Esophagus squamous epithelium (tissue), 5 donors: ENCODE measurements at regions not wholly inside any gene's neighbourhood (a gene's known extent, or its start where the extent isn't known, plus 50 kb on each side); places are given as distances from the start of the nearest gene placed in this dataset.

Source experiments
- DNase-seq: peaks from one replicate; lab custom pipeline; 2025; lab: John Stamatoyannopoulos, UW
- H3K27ac ChIP-seq, 4 donors: fragments of 200-600 bp; sonication (generic); one replicate each; pipeline ENCODE4 v1.5.1; 2016 to 2019; ENCODE audit warnings: mild to moderate bottlenecking in 1 of 4
- H3K27me3 ChIP-seq, 4 donors: fragments of 200-600 bp; sonication (generic); 1 replicate in 3 of 4; 2 replicates in 1 of 4; pipeline versions ENCODE4 v1.5.1 to v1.6.0; 2017 to 2021; ENCODE audit warnings: antibody characterized with exemption in 1 of 4
- H3K36me3 ChIP-seq, 3 donors: fragments of 200-600 bp; sonication (generic); one replicate each; pipeline ENCODE4 v1.5.1; 2016 to 2019
- H3K4me1 ChIP-seq, 3 donors: fragments of 200-600 bp; sonication (generic); one replicate each; pipeline ENCODE4 v1.5.1; 2017 to 2019
- H3K4me3 ChIP-seq, 4 donors: fragments of 200-600 bp; sonication (generic); 1 replicate in 3 of 4; 2 replicates in 1 of 4; pipeline ENCODE4 v1.5.1; 2016 to 2019; ENCODE audit warnings: mild to moderate bottlenecking in 2 of 4, moderate library complexity in 1 of 4
- H3K9me3 ChIP-seq, 3 donors: fragments of 200-600 bp; sonication (generic); one replicate each; pipeline ENCODE4 v1.5.1; 2016 to 2019
- CTCF ChIP-seq, 6 experiments: fragments of 450-650 bp in 4 of 6; fragments of 200-600 bp in 2 of 6; sonication (generic) in 2 of 6; IDR thresholded peaks; one replicate each; pipeline ENCODE4 v1.5.1; 2016 to 2019; ENCODE audit warnings: antibody characterized with exemption in 6 of 6, mild to moderate bottlenecking in 4 of 6, moderate library complexity in 4 of 6
- POLR2A ChIP-seq, 4 donors: fragments of 450-650 bp; IDR thresholded peaks; one replicate each; pipeline ENCODE4 v1.6.1; 2017; ENCODE audit warnings: antibody characterized with exemption in 4 of 4, mild to moderate bottlenecking in 4 of 4, moderate library complexity in 3 of 4
- WGBS, 2 donors: methylation state at CpG; one replicate each; pipeline ENCODE4 v1.1.5; 2018; 5-methylcytosine and 5-hydroxymethylcytosine counted together
- intact Hi-C: fragments of 100-400 bp; cut with DNase I; formaldehyde crosslinking; loops from one replicate; pipeline ENCODE4 v1.15.0; 2022
- donor health status: DM: yes; HTN: yes; CAD: no.

- H3K36me3 ChIP-seq: no peaks in the 10 kb centered on the region
- WGBS, 2 donors: 82 to 89% methylated on average over 5 of the region's 5 CpGs
- intact Hi-C loops: no loop called here
- no peaks in the 10 kb centered on the region for H3K27me3 ChIP-seq
- no peak for TF ChIP-seq CTCF (IDR thresholded peaks at IDR 0.05)
- no peaks in the 10 kb centered on the region for H3K9me3 ChIP-seq
- H3K27ac ChIP-seq: no peak overlapping the region
- no peak for DNase-seq
- H3K4me1 ChIP-seq: no peaks in the 10 kb centered on the region
- no peak overlapping the region for H3K4me3 ChIP-seq
These were observed 69.2 kb upstream of the PSMA6 start for GRCh38 chr14:35222872-35223466.

GRCh38 chr14:35223927-35224326 is 68.3 kb upstream of the PSMA6 start:
- Histone ChIP-seq H3K27ac (no peak overlapping the region), H3K4me1 (no peaks in the 10 kb centered on the region), H3K4me3 (no peak overlapping the region), H3K36me3 (no peaks in the 10 kb centered on the region), H3K27me3 (no peaks in the 10 kb centered on the region), H3K9me3 (no peaks in the 10 kb centered on the region)
- no peak for DNase-seq
- no peak for TF ChIP-seq CTCF (IDR thresholded peaks at IDR 0.05)
- intact Hi-C loops: no loop called here

- H3K27me3 ChIP-seq: no peaks in the 10 kb centered on the region
- no peaks in the 10 kb centered on the region for H3K4me1 ChIP-seq
- intact Hi-C loops: no loop called here
- 79 to 84% methylated on average over 2 of the region's 2 CpGs for WGBS, 2 donors
- no peak overlapping the region for H3K4me3 ChIP-seq
- H3K9me3 ChIP-seq: no peaks in the 10 kb centered on the region
- DNase-seq: no peak
- no peaks in the 10 kb centered on the region for H3K36me3 ChIP-seq
- H3K27ac ChIP-seq: no peak overlapping the region
- no peak for TF ChIP-seq CTCF (IDR thresholded peaks at IDR 0.05)
- TF ChIP-seq POLR2A (IDR thresholded peaks at IDR 0.05): no peak
These were observed 67.6 kb upstream of the PSMA6 start for GRCh38 chr14:35224615-35225014.

- H3K9me3 ChIP-seq: no peaks in the 10 kb centered on the region
- TF ChIP-seq POLR2A (IDR thresholded peaks at IDR 0.05): no peak
- TF ChIP-seq CTCF (IDR thresholded peaks at IDR 0.05): peak in 5 of 6 experiments; percentile 20 to 50 (median 24)
- intact Hi-C loops: no loop called here
- no peak overlapping the region for H3K27ac ChIP-seq
- H3K36me3 ChIP-seq: no peaks in the 10 kb centered on the region
- H3K4me3 ChIP-seq: no peak overlapping the region
- no peak for DNase-seq
- no peaks in the 10 kb centered on the region for H3K27me3 ChIP-seq
- no peaks in the 10 kb centered on the region for H3K4me1 ChIP-seq
- 84 to 85% methylated on average over 5 of the region's 5 CpGs for WGBS, 2 donors
These were observed 62.9 kb upstream of the PSMA6 start for GRCh38 chr14:35229084-35229791.

GRCh38 chr14:35229792-35230089 is 62.4 kb upstream of the PSMA6 start:
- Histone ChIP-seq H3K27ac (no peak overlapping the region), H3K4me3 (no peak overlapping the region), H3K36me3 (no peaks in the 10 kb centered on the region), H3K9me3 (no peaks in the 10 kb centered on the region), H3K27me3 (no peaks in the 10 kb centered on the region), H3K4me1 (no peaks in the 10 kb centered on the region)
- intact Hi-C loops: no loop called here
- DNase-seq: no peak
- TF ChIP-seq POLR2A (IDR thresholded peaks at IDR 0.05) (no peak), CTCF (IDR thresholded peaks at IDR 0.05) (no peak)
- 61 to 75% methylated on average over 2 of the region's 2 CpGs for WGBS, 2 donors
